Endothelial cell (in vitro differentiated cells): ENCODE measurements at regions not wholly inside any gene's neighbourhood (a gene's known extent, or its start where the extent isn't known, plus 50 kb on each side); places are given as distances from the start of the nearest gene placed in this dataset.

Source experiments
- DNase-seq: peaks from one replicate; pipeline ENCODE4 v3.0.0; 2021; ENCODE audit warnings: low spot score
- H3K27ac Mint-ChIP-seq: one replicate; pipeline ENCODE4 v1.8.0; 2021; ENCODE audit warnings: mixed read lengths, inconsistent platforms; ENCODE audit not compliant: unreplicated experiment
- H3K27me3 Mint-ChIP-seq: one replicate; pipeline ENCODE4 v1.8.0; 2021; ENCODE audit warnings: mild to moderate bottlenecking, moderate library complexity, mixed read lengths, inconsistent platforms; ENCODE audit not compliant: unreplicated experiment
- H3K36me3 Mint-ChIP-seq: one replicate; pipeline ENCODE4 v1.8.0; 2021; ENCODE audit warnings: mild to moderate bottlenecking, low read depth, mixed read lengths, inconsistent platforms; ENCODE audit not compliant: unreplicated experiment
- H3K4me1 Mint-ChIP-seq: one replicate; pipeline ENCODE4 v1.8.0; 2021; ENCODE audit warnings: mild to moderate bottlenecking, mixed read lengths, inconsistent platforms; ENCODE audit not compliant: unreplicated experiment
- H3K4me3 Mint-ChIP-seq: one replicate; pipeline ENCODE4 v1.8.0; 2021; ENCODE audit warnings: mild to moderate bottlenecking, mixed read lengths, inconsistent platforms; ENCODE audit not compliant: unreplicated experiment
- H3K9me3 Mint-ChIP-seq: one replicate; pipeline ENCODE4 v1.8.0; 2021; ENCODE audit warnings: mixed read lengths, inconsistent platforms; ENCODE audit not compliant: unreplicated experiment
- TF ChIP-seq, protein P1 (sequence below): fragments of 200-600 bp; sonication (generic); IDR thresholded peaks from one replicate; pipeline ENCODE4 v1.5.0; 2021; ENCODE audit warnings: antibody characterized with exemption; ENCODE audit not compliant: unreplicated experiment

DNA sequence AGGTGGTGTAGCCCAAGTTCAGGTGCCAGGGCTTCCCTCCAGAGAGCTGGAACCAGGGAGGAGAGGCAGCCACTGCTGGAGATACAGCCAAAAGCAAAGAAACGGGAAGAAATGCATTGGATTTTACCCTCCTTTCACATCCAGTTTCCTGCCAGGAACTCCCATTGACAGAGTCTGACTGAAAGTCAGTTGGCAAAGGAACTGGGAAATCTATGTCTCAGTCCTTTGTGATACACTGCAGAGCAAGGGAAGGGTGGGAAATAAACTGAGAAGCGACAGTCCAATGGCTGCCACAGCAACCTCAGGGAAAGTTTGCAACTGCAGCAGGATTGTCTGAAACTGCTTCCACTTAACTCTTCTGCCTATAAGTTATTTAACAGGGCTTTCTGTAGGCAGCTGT is 142.6 kb downstream of the SATB1 start:
- H3K4me3 Mint-ChIP-seq: no peak overlapping the region
- TF ChIP-seq, protein P1, sequence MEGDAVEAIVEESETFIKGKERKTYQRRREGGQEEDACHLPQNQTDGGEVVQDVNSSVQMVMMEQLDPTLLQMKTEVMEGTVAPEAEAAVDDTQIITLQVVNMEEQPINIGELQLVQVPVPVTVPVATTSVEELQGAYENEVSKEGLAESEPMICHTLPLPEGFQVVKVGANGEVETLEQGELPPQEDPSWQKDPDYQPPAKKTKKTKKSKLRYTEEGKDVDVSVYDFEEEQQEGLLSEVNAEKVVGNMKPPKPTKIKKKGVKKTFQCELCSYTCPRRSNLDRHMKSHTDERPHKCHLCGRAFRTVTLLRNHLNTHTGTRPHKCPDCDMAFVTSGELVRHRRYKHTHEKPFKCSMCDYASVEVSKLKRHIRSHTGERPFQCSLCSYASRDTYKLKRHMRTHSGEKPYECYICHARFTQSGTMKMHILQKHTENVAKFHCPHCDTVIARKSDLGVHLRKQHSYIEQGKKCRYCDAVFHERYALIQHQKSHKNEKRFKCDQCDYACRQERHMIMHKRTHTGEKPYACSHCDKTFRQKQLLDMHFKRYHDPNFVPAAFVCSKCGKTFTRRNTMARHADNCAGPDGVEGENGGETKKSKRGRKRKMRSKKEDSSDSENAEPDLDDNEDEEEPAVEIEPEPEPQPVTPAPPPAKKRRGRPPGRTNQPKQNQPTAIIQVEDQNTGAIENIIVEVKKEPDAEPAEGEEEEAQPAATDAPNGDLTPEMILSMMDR: no peak
- peak; percentile 5 for DNase-seq
- peak overlapping the region; percentile 68 for H3K27ac Mint-ChIP-seq
- peaks cover 12% of the 10 kb centered on the region for H3K4me1 Mint-ChIP-seq
- H3K9me3 Mint-ChIP-seq: no peaks in the 10 kb centered on the region
- H3K27me3 Mint-ChIP-seq: no peaks in the 10 kb centered on the region
- no peaks in the 10 kb centered on the region for H3K36me3 Mint-ChIP-seq

DNA sequence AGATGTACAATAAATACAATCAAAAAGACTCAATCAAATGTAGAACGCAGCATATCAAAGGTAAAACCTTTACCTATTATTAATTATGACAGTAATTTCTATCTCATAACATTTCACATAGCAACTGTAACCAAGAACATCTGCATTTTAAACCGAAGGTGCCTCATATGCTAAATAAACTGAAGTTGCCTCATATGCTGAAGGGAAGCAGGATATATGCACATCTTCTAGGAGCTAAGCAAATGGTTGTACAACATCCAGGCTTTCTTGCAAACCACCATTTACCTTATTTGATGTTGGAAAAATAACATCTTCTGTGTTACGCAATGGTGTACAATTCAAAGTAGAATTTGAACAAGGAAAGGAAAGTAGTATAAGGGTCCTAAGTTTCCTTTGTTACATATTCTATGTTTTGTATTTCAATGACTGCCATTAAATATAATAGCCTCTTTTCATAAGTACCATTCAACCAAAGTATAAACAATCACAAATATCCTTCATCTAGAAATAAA is 145.9 kb downstream of the SATB1 start:
- Mint-ChIP-seq H3K4me3 (no peak overlapping the region), H3K27ac (no peak overlapping the region), H3K4me1 (peaks cover 12% of the 10 kb centered on the region), H3K27me3 (no peaks in the 10 kb centered on the region), H3K36me3 (no peaks in the 10 kb centered on the region), H3K9me3 (no peaks in the 10 kb centered on the region)
- TF ChIP-seq, protein P1: no peak
- DNase-seq: no peak

DNA sequence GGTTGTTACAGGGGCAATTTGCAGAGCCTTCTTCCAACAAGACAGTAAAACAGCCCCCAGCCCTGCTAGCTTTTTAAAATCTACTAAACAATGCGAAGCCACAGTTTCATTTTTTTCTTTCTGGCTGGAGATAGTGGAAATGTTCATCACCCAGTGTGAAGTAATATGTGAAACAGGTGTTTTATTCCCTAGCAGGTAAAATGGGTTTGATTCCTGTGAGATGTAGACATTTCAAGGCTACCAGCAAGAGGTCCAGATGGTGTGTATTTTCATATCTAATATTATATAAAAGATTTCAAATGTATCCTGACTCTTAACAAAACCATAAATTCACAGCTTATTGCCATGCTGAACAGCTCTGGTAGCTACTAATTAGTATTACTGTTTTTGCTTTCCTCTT is 160.3 kb downstream of the SATB1 start:
- Mint-ChIP-seq H3K36me3 (no peaks in the 10 kb centered on the region), H3K4me3 (no peak overlapping the region), H3K27ac (no peak overlapping the region), H3K4me1 (peaks cover 19% of the 10 kb centered on the region), H3K9me3 (no peaks in the 10 kb centered on the region), H3K27me3 (no peaks in the 10 kb centered on the region)
- TF ChIP-seq, protein P1: no peak
- DNase-seq: no peak

DNA sequence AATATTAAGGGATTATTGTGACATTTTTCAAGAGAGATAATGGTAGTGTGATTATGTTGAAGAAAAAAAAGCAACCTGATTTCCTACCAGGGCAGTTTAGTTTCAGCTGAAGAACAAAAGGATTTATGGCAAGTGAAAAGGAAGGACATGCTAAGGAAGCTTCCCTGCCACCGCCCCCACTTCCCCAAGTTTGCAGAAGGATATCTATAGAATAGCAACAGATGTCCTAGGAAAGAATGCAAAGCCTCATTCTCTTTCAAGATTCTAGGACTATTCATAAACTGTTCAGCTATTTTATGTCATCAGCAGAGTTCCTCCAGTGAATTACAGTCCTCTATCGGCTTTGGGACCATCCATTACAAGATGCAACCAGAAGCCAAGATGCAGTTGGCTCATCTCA is 160.8 kb downstream of the SATB1 start:
- H3K4me1 Mint-ChIP-seq: peaks cover 19% of the 10 kb centered on the region
- DNase-seq: no peak
- no peak overlapping the region for H3K27ac Mint-ChIP-seq
- no peaks in the 10 kb centered on the region for H3K36me3 Mint-ChIP-seq
- no peaks in the 10 kb centered on the region for H3K27me3 Mint-ChIP-seq
- H3K9me3 Mint-ChIP-seq: no peaks in the 10 kb centered on the region
- TF ChIP-seq, protein P1: no peak
- no peak overlapping the region for H3K4me3 Mint-ChIP-seq

DNA sequence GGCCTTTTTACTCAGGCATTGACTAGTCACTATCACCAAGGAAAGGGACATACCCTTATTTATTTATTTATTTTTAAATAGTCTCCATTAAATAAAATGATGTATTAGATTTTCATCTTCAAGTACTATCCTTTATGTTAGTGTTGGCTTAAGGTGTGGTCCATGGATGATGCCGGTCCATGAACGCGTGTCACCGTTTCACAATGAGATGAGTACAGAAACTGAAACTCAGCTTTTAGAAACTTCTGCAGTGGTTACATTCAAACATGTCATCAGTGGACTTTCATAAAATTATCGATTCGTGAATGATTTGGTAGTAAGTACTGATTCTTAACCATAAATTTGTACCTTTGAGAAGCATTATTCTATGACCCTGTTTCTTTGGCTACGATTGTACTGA is 166.6 kb downstream of the SATB1 start:
- TF ChIP-seq, protein P1: no peak
- no peaks in the 10 kb centered on the region for H3K9me3 Mint-ChIP-seq
- no peaks in the 10 kb centered on the region for H3K4me1 Mint-ChIP-seq
- H3K36me3 Mint-ChIP-seq: no peaks in the 10 kb centered on the region
- no peak overlapping the region for H3K27ac Mint-ChIP-seq
- no peaks in the 10 kb centered on the region for H3K27me3 Mint-ChIP-seq
- DNase-seq: no peak
- no peak overlapping the region for H3K4me3 Mint-ChIP-seq
